LNCaP clone FGC (cell line): ENCODE measurements at regions not wholly inside any gene's neighbourhood (a gene's known extent, or its start where the extent isn't known, plus 50 kb on each side); places are given as distances from the start of the nearest gene placed in this dataset.

ENCODE experiments used
- DNase-seq: peaks from one replicate; pipeline ENCODE4 v3.0.0-alpha.2; 2011; ENCODE audit warnings: low read depth
- H3K4me3 ChIP-seq: 2 replicates; pipeline ENCODE4 v1.5.1; 2011; ENCODE audit warnings: mild to moderate bottlenecking, low read depth, low read length, control low read depth
- CTCF ChIP-seq: IDR thresholded peaks from 2 replicates; pipeline ENCODE4 v1.5.1; 2012; ENCODE audit warnings: mild to moderate bottlenecking; ENCODE audit not compliant: control insufficient read depth, insufficient read depth; ENCODE audit errors: extremely low read depth

GRCh38 chr10:33709008-33709753 is 374.7 kb upstream of the NRP1 start:
- DNase-seq = no peak
- TF ChIP-seq CTCF = no peak
- H3K4me3 ChIP-seq = no peak overlapping the region

DNA sequence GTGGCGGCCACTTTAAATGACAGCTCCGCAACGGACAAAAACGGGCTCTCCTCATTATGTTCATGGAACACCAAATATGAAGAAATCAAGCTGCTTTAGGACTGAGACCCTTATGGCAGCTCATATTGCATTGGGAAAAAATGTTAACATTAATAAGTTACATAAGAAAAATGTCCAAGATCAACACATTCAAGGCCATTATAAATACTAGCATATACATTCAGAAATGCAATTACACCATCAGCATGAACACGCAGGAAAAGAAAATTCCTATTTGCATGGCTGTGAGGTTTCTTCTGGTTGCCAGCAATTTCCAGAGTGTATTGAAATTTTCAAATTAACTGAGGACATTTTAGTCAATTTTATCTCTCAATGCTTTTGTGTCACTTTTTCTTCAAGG is 374.1 kb upstream of the NRP1 start:
- DNase-seq = no peak
- no peak overlapping the region for H3K4me3 ChIP-seq
- no peak for TF ChIP-seq CTCF

DNA sequence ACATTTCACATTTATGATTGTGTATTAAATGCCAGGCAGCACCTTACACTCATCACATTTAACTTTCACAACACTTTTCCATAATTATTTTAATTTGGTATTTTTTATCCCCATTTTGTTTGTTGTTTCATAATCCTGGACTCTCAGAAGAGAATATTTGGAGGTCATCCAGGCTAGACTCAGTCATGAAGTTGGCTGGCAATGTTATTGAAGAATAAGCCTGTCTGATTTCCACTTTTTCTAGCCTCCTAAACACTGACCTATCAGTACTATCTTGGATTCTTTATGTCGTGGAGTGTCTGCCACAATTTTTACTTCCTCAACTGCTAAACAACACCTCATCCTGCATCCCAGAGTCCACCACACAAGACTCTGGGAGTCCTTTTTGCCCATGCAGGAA is 372.3 kb upstream of the NRP1 start:
- H3K4me3 ChIP-seq = no peak overlapping the region
- DNase-seq = no peak
- TF ChIP-seq CTCF = no peak

GRCh38 chr10:33706191-33706590 is 371.7 kb upstream of the NRP1 start:
- TF ChIP-seq CTCF = no peak
- DNase-seq = no peak
- H3K4me3 ChIP-seq = no peak overlapping the region

GRCh38 chr10:33704214-33704830 is 369.9 kb upstream of the NRP1 start:
- H3K4me3 ChIP-seq = no peak overlapping the region
- no peak for DNase-seq
- no peak for TF ChIP-seq CTCF

GRCh38 chr10:33703501-33704213 is 369.2 kb upstream of the NRP1 start:
- DNase-seq = no peak
- no peak for TF ChIP-seq CTCF
- H3K4me3 ChIP-seq = no peak overlapping the region
